ENCODE measurements at regions not wholly inside any gene's neighbourhood (a gene's known extent, or its start where the extent isn't known, plus 50 kb on each side); places are given as distances from the start of the nearest gene placed in this dataset.

DNA sequence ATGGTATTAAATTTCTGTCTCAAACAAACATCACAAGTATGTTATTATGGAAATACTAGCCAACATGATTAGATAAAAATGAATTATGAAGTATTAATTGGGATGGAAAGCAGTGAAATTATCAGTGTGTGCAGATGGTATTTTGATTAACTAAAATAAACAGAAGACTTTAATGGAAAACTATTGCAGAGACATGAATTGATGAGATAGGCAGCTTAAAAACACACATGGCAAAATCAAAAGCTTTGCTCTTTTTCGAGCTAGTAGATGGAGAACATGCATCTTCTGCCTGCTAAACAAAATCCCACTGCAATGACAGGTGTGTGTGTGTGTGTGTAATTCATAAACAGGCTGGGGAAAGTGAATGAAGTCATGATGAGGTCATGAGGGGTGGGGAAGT is 426.2 kb downstream of the MTRR start:
- TF ChIP-seq POLR2AphosphoS5 (IDR thresholded peaks at IDR 0.05) (no peak), POLR2A (IDR thresholded peaks at IDR 0.05) (no peak), EP300 (IDR thresholded peaks at IDR 0.05) (no peak)
- TF ChIP-seq, protein P1, sequence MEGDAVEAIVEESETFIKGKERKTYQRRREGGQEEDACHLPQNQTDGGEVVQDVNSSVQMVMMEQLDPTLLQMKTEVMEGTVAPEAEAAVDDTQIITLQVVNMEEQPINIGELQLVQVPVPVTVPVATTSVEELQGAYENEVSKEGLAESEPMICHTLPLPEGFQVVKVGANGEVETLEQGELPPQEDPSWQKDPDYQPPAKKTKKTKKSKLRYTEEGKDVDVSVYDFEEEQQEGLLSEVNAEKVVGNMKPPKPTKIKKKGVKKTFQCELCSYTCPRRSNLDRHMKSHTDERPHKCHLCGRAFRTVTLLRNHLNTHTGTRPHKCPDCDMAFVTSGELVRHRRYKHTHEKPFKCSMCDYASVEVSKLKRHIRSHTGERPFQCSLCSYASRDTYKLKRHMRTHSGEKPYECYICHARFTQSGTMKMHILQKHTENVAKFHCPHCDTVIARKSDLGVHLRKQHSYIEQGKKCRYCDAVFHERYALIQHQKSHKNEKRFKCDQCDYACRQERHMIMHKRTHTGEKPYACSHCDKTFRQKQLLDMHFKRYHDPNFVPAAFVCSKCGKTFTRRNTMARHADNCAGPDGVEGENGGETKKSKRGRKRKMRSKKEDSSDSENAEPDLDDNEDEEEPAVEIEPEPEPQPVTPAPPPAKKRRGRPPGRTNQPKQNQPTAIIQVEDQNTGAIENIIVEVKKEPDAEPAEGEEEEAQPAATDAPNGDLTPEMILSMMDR (IDR thresholded peaks at IDR 0.05), result no peak
- H3K36me3 ChIP-seq, result no peaks in the 10 kb centered on the region
- DNase-seq (ENCODE audit: low spot score in 2 of 2), result no peak
- no peaks in the 10 kb centered on the region for H3K27me3 ChIP-seq
- H3K27ac ChIP-seq, result no peak overlapping the region
- no peaks in the 10 kb centered on the region for H3K9me3 ChIP-seq
- WGBS, result 59% methylated on average over 1 of the region's 1 CpG
- H3K4me1 ChIP-seq, result no peaks in the 10 kb centered on the region
- H3K4me3 ChIP-seq, result no peak overlapping the region

DNA sequence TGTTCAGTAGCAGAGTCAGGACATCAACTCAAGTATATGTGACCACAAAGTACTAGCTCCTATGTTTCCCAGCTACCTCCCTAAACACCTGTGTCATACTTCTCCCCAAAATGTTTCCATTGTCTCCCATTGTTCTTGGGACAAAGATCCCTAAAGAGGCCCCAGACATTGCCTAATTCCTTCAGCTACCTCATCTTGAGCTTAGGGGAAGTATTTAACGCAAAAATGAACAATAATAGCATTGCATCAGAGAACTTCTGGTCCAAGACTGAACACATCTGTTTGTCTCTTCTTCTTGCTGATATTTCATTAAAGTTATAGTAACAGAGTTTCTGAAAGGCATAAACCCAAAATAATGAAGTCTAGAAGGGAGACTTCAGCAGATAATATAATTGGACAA is 430.8 kb downstream of the MTRR start:
- Histone ChIP-seq H3K9me3 (no peaks in the 10 kb centered on the region), H3K4me1 (no peaks in the 10 kb centered on the region), H3K27me3 (no peaks in the 10 kb centered on the region), H3K27ac (no peak overlapping the region), H3K4me3 (no peak overlapping the region), H3K36me3 (no peaks in the 10 kb centered on the region)
- TF ChIP-seq POLR2AphosphoS5 (IDR thresholded peaks at IDR 0.05) (no peak), POLR2A (IDR thresholded peaks at IDR 0.05) (no peak), EP300 (IDR thresholded peaks at IDR 0.05) (no peak)
- TF ChIP-seq, protein P1 (IDR thresholded peaks at IDR 0.05), result no peak
- no peak for DNase-seq (ENCODE audit: low spot score in 2 of 2)
- 71% methylated on average over 1 of the region's 1 CpG for WGBS

DNA sequence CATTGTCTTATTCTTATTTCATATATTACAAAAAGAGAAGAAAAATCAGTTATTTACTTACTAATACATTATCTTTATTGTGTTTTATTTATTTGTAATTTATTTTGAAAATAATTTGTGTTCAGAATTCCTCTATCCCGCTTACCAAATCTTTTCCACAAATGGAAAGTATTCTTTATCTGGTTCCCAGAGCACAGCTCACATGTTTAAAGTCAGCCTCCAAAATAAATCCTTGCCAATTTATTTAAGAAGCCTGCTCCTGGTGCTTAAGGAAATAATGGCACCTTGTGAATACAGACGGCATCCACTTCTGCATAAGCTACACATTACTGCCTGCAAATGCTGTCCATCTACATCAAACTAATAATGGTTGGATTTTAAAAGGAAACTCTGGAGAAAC is 435.4 kb downstream of the MTRR start:
- Histone ChIP-seq H3K9me3 (no peaks in the 10 kb centered on the region), H3K36me3 (no peaks in the 10 kb centered on the region), H3K27me3 (no peaks in the 10 kb centered on the region), H3K4me3 (no peak overlapping the region), H3K4me1 (no peaks in the 10 kb centered on the region), H3K27ac (no peak overlapping the region)
- TF ChIP-seq, protein P1 (IDR thresholded peaks at IDR 0.05), result no peak
- no peak for TF ChIP-seq POLR2AphosphoS5 (IDR thresholded peaks at IDR 0.05)
- no peak for TF ChIP-seq POLR2A (IDR thresholded peaks at IDR 0.05)
- no peak for TF ChIP-seq EP300 (IDR thresholded peaks at IDR 0.05)
- 79% methylated on average over 2 of the region's 2 CpGs for WGBS
- DNase-seq (ENCODE audit: low spot score in 2 of 2), result no peak

DNA sequence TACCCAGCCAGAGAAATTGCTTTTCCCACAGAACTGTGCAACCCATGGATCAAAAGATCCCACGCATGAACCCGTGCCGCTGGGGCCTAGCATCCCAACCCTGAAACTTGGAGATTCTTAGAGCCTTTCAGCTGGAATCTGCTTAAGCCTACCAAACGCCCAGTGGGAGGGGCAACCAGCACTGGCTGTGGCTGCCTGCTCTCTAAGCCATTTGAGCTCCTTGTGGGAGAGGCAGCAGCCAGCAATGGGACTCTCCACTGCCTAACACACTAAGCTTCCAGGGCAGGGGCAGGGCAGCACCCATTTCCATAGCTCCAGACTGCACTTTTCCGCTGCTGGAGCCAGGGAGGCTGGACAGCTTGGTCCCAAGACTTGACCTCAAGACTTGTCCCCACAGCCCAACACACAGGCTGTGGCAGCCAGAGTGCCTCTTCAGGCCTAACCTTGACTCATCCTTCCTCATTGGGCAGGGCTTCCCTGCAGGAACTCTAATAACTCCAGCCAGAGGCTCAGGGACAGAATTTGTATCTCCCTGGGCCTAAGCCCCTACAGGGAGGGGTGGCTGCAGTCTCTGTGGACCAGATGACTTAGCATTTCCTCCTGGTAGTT is 437.4 kb downstream of the MTRR start:
- no peaks in the 10 kb centered on the region for H3K4me1 ChIP-seq
- H3K27ac ChIP-seq, result no peak overlapping the region
- TF ChIP-seq EP300 (IDR thresholded peaks at IDR 0.05), result no peak
- TF ChIP-seq, protein P1 (IDR thresholded peaks at IDR 0.05), result no peak
- no peak for TF ChIP-seq POLR2AphosphoS5 (IDR thresholded peaks at IDR 0.05)
- TF ChIP-seq POLR2A (IDR thresholded peaks at IDR 0.05), result no peak
- H3K27me3 ChIP-seq, result no peaks in the 10 kb centered on the region
- peaks cover 11% of the 10 kb centered on the region for H3K9me3 ChIP-seq
- H3K4me3 ChIP-seq, result no peak overlapping the region
- no CpG with 5 or more reads among the region's 5 CpGs for WGBS
- no peak for DNase-seq (ENCODE audit: low spot score in 2 of 2)
- no peaks in the 10 kb centered on the region for H3K36me3 ChIP-seq

DNA sequence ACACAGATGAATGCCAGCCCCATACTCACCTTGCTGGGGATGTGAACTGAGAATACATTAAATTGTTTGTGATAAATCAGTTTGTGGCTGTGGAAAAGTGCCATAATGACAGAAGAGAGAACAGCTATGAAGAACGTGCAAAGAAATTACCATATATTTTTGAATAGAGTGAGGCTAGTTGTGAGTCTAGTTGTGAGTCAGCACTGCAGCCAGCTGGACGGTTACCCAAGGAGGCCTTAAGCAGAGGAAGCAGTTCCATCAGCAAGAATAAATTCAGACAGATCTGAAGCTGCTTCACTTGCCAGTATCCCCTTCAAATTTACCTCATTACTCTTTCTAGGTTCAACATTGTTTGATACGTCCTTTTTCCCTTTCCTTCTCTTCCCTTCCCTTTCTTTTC is 446.0 kb downstream of the MTRR start:
- Histone ChIP-seq H3K36me3 (no peaks in the 10 kb centered on the region), H3K9me3 (peaks cover 10% of the 10 kb centered on the region), H3K4me1 (no peaks in the 10 kb centered on the region), H3K27ac (no peak overlapping the region), H3K27me3 (no peaks in the 10 kb centered on the region), H3K4me3 (no peak overlapping the region)
- TF ChIP-seq POLR2AphosphoS5 (IDR thresholded peaks at IDR 0.05) (no peak), POLR2A (IDR thresholded peaks at IDR 0.05) (no peak), EP300 (IDR thresholded peaks at IDR 0.05) (no peak)
- TF ChIP-seq, protein P1 (IDR thresholded peaks at IDR 0.05), result no peak
- DNase-seq (ENCODE audit: low spot score in 2 of 2), result no peak
- 63% methylated on average over 3 of the region's 3 CpGs for WGBS
